OCI-LY1 (cell line): ENCODE measurements at regions not wholly inside any gene's neighbourhood (a gene's known extent, or its start where the extent isn't known, plus 50 kb on each side); places are given as distances from the start of the nearest gene placed in this dataset.

Experiments
- CTCF ChIP-seq: fragments of 200-600 bp; sonication (generic), shearing (Covaris generic); IDR thresholded peaks from 2 replicates; pipeline ENCODE4 v1.5.1; 2017; ENCODE audit warnings: mild to moderate bottlenecking, antibody characterized with exemption, low read length, moderate library complexity, mixed read lengths
- EZH2 ChIP-seq: fragments of 200-600 bp; sonication (generic), shearing (Covaris generic); IDR thresholded peaks from 2 replicates; pipeline ENCODE4 v1.8.0; 2017; ENCODE audit warnings: borderline replicate concordance, mixed run types, mild to moderate bottlenecking, antibody characterized with exemption, low read length, moderate library complexity, mixed read lengths

GRCh38 chr12:132380641-132381040 lies 51.3 kb upstream of the GALNT9 start:
- TF ChIP-seq CTCF, result no peak
- TF ChIP-seq EZH2, result no peak
